HG03432 (cell line): ENCODE measurements at regions not wholly inside any gene's neighbourhood (a gene's known extent, or its start where the extent isn't known, plus 50 kb on each side); places are given as distances from the start of the nearest gene placed in this dataset.
"Not testable (repeated sequence)": the region's sequence is repeated elsewhere in the genome, so short reads cannot be mapped to it uniquely, and the experiment has no call there.

Experiments used
- ATAC-seq: cut with Tn5 transposase; IDR thresholded peaks from one replicate; pipeline ENCODE4 v1.9.1; 2021; ENCODE audit warnings: mild to moderate bottlenecking, moderate library complexity; ENCODE audit not compliant: unreplicated experiment

GRCh38 chr6:137707038-137707589 lies 159.9 kb upstream of the TNFAIP3 start:
- no peak for ATAC-seq

DNA sequence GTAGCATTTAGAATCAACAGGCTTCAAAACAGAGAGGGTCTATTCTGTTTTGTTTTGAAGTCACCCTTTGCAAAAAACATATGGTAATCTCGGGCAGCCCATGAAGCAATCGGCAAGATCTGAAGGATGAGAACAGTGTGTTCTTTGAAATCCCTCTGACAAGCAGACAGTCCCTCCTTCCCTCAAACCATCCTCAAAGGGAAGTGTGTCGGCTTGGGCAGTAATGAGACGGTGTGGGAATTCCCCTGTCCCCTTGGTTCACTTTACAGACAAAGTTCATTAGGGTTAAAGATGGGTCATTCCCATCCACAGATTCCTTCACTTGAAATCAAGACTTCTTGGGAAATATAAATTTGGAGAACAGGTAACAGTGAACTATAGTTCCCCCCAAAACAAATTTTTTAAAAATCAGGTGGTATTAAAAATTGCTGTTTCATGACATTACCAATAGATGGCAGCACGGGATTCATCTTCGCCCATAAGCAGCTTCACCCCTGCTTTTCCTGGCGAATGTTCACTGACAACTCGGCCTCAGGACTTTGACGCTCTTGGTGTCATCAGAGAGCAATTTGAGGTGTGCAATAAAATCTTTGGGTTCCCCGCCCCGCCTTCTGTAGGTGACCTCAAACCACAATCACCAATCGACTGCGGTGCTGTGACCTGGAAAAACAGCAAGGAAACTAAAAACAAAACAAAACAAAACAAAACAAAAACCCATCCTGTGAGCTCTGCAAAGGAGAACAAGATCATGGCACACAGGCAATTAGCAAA lies 159.3 kb upstream of the TNFAIP3 start:
- ATAC-seq, result peak; percentile 69

GRCh38 chr6:137708481-137708880 lies 158.6 kb upstream of the TNFAIP3 start:
- no peak for ATAC-seq

DNA sequence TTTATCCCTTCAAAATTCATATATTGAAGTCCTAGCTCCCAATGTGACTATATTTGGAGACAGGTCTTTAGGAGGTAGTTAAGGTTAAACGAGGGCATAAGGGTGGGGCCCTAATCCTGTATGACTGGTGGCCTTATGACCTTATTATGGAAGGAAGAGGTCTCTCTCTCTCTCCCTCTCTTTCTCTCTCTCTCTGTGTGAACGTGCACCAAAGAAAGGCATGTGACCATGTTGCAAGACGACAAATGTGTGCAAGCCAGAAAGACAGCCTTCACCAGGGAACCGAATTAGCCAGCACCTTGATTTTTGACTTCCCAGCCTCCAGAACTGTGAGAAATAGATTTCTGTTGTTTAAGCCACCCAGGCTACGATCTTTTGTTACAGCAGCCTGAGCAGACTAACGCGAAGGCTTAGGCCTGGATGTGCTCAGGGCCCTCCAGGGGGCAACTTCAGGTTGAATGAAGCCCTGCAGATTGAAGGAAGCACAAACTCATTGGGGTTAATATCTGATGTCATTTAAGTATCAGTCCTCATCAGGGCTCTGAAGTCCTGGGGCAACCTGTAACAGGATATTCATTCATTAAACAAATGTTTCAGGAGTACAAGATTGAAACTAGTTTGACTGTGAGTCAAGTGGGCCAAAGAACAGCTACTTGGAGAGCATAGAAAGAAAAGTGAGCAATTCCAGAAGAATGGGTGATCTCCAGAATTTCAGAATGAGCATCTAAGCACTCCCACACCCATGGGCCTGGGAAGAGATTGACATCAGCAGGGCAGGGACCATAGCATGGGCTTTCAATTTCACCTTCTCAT lies 157.4 kb upstream of the TNFAIP3 start:
- ATAC-seq, result no peak

DNA sequence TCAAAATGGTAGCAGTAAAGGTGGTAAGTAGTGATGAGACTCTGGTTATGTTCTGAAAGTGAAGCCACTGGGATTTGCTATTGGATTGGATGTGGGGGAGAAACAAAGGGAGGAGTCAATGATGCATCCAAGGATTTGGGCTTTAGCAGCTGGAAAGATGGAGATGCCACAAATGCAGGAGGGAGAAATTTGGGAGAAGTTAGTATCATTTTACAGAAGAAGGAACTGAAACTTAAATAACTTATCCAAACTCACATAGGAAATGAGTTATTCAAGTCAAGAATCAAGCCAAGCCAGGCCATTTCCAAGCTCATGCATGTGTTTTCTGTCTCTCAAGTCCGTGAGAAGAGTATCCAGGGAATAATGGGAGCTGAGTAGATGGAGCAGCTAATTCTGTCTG lies 155.1 kb upstream of the TNFAIP3 start:
- ATAC-seq, result no peak

DNA sequence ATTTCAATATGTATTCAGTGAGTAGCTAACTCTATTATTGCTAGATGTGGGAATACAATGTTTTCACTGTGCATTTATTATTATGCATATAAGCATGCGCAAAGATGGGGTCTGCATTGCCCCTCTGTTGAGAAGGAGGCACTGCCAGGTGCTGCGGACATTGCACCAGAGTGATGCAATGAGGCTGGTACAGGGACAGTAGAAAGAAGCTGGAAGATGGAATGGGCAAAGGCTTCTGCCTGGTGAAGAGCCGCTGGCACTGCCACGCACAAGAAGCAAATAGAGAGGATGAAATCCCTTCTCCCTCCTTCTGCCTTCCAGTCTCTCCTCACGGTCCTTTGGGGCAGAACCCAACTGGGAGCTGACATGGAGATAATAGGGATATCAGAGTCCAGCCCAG lies 154.5 kb upstream of the TNFAIP3 start:
- no peak for ATAC-seq

DNA sequence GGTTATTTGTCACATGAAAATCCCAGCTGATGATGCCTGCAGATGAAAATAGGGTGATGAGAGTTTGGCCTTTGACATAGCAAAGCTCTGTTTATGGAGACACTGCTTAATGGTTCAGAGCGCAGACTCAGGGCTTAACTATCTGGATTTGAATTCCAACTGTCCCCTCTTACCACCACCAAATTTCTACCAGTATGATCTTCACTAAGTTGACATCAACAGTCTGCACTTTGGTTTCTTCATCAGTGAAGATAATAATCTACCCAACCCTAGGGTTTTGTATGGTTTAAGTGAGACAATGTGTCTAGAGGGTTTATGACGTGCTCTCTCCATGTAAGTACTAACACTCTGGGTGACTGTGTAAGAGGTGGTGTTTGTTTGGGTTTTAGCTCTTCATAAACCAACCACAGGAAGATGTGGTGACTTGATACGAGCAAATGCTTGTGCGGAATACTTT lies 151.4 kb upstream of the TNFAIP3 start:
- no peak for ATAC-seq

DNA sequence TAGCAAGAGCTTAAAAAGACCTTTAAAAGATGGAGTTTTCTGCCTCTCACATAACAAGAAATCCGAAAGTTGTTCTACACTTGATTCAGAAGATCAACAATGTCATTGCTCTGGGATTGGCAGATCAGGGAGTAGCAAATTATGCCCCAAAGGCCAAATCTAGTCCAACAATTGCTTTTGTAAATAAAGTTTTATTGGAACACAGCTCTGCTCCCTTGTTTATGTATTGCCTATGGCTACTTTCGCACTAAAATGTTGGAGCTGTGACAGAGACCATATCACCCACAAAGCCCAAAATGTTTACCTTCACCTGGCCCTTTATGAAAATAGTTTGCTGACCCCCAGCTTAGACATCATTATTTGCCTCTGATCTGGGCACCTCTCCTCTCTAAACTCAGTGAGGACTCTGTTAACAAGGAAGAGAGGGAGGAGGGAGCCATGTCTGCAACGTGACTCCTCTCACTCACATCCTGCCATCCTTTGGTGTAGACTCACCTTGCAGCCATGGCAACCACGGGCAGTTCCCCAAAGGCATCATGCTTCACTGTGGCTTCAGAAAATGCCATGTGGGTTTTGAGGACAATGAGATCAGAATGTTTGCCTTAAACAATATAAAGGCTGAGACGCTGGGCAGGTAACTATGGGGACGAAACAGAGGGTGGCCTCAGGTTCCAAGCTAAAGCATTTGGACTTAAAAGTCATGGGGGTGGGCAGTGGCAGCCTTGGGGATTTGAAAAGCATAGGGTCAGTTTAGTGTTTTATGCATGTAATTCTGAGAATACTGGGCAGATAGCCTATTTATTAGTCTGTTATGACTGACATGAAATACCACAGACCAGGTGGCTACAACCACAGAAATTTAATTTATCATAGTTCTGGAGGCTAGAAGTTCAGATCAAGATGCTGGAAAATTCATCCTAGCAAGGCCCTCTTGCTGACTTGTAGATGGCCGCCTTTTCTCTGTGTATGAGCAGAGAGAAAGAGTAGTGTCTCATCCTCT lies 149.7 kb upstream of the TNFAIP3 start:
- no peak for ATAC-seq

- not testable (repeated sequence) for ATAC-seq
Observed at GRCh38 chr6:137718903-137719302, 148.2 kb upstream of the TNFAIP3 start.

GRCh38 chr6:137722749-137723272 lies 144.2 kb upstream of the TNFAIP3 start:
- ATAC-seq, result no peak

DNA sequence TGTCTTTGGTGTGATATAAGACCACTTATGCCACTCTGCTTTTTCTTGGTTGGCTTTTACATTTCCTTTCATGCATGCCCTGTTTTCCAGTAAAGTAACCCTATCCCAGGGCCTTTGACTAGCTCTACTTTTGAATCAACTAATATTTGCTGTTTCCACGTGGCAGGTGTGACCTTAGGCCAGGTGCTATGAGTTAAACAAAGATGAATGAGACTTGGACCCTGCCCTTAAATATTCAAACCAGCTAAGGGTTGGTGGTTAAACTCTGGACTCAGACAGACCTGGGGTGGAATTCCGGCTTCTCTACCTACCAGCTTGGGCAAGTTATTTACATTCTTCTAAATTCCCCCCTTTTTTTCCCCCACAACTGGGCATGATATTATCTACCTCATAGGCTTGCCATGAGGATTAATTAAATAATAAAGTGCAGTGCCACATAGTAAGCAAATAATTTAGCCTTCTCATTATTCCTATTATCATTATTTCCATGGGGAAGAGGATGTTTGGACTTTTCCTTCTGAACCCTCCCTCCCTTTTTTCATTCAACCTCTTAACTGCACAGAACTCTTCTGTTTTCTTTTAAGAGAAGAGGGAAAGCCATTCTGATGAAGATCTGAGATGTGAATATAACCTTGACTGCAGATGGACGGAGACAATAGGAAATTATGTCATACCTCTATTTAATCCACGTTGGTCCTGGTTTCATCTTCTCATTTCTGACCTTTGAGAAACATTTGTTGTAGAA lies 143.6 kb upstream of the TNFAIP3 start:
- no peak for ATAC-seq

- no peak for ATAC-seq
Observed at GRCh38 chr6:137724018-137724403, 143.0 kb upstream of the TNFAIP3 start.

DNA sequence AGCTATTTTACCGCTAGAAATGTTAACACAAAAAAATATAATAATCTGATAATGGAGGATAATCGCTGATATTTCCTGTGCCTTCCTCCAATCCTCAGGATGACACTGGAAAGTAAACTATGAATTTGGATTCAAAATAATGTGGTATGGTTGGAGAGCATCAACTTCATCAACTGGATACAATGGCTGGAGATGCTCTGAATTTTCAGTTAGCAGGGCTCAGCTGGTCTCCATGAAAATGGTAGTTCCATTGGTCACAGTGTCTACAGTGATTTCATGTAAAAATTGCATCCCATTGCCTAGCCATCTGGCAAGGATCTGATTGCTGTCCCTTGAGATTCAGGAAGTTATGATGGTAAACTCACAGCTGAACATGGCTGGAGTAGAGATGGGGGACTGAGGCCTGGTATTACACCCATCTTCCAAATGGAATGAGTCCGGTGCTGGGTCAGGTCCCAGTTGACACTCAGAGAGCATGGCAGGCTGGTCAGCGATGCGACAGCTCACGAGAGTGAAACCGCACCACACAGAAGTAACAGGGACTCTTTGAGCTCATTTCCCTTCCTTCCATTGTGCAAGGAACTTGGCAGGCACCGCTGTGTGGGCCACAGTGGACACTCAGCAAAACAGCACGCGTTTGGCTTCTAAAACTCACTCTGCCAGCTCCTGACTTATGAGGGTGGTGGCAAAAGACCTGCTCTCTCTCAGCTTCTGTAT lies 142.4 kb upstream of the TNFAIP3 start:
- no peak for ATAC-seq

DNA sequence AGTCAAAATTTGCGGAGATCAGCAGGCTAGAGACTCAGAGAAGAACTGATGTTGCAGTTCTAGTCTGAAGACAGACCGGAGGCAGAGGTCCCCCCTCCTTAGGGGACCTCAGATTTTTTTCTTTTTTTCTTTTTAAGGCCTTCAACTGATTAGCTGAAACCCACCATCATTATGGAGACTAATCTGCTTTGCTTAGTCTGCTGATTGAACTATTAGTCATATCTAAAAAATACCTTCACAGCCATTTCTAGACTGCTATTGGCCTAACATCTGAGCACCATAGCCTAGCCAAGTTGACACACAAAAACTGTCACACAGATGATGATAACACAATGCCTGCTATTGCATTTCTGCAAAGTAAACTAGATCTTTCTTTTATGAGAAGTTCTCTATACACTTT lies 141.1 kb upstream of the TNFAIP3 start:
- ATAC-seq, result no peak

- ATAC-seq, result no peak
Observed at GRCh38 chr6:137726582-137726981, 140.5 kb upstream of the TNFAIP3 start.

DNA sequence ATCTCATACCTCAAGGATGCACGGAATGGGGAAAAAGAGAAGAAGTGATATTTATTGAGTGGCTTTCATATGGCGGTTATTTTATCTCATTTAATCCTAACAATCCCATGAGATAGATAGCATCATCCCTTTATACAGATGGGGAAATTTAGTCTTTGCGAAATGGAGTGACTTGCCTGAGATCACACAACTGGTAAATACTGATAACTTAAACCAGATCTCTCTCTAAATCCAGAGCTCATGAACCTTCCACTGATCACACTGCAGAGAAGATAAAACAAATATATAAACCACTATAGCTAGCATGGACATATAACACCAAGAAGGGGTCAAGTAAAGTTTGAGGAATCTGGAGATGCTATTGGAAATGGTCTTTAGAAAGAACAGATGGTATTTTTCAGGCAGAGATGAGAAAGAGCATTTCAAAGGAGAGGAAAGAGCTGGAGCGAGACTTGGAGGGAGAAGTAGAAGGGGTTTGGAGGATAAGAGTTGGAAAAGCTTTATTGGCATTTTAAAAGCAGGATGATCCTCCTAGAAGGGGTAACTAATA lies 139.8 kb upstream of the TNFAIP3 start:
- ATAC-seq, result no peak

- ATAC-seq, result no peak
Observed at GRCh38 chr6:137728386-137729349, 138.4 kb upstream of the TNFAIP3 start.
